ENCODE measurements at regions not wholly inside any gene's neighbourhood (a gene's known extent, or its start where the extent isn't known, plus 50 kb on each side); places are given as distances from the start of the nearest gene placed in this dataset.

- TF ChIP-seq POLR2A (IDR thresholded peaks at IDR 0.05) (no peak), CTCF (IDR thresholded peaks at IDR 0.05) (no peak)
Measured at GRCh38 chr1:95509989-95510388, 276.0 kb downstream of the RWDD3 start.

Data from thyroid gland (tissue), 4 donors.